ENCODE measurements at regions not wholly inside any gene's neighbourhood (a gene's known extent, or its start where the extent isn't known, plus 50 kb on each side); places are given as distances from the start of the nearest gene placed in this dataset.

DNA sequence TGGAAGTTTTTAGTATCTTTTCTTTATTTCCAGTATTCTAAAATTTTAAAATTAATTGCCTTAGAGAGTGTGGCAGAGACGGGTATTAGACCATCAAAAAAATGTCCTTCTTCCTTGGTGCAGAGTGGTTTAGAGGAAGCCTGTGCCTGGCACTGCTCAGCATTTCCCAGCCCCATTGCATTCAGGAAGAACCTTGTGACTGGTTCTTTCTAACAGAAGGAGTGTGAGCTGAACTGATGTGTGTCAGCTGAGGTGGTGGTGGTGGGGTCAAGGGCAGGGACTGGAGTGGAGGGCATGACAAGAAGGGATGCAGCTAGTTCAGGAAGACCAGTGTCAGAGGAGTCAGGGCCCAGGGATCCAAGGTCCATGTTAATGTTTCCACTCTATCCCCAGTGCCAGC is 58.7 kb upstream of the FDX1 start:
- H3K9ac ChIP-seq (ENCODE audit: low read depth, low read length) = no peak overlapping the region
- 94% methylated on average over 1 of the region's 1 CpG for WGBS
- no peak overlapping the region for H3K27ac ChIP-seq (ENCODE audit: low read depth, low read length)
- no peaks in the 10 kb centered on the region for H3K27me3 ChIP-seq (ENCODE audit: insufficient read depth, low read length)
- no peaks in the 10 kb centered on the region for H3K36me3 ChIP-seq (ENCODE audit: insufficient read depth, low read length)
- H3K9me3 ChIP-seq (ENCODE audit: insufficient read depth, low read depth, low read length) = no peaks in the 10 kb centered on the region
- no peak overlapping the region for H3K4me3 ChIP-seq (ENCODE audit: low read length)
- H3K4me1 ChIP-seq (ENCODE audit: insufficient read depth, low read length) = peaks cover 6% of the 10 kb centered on the region; the same call in 1 of the 2 replicates

DNA sequence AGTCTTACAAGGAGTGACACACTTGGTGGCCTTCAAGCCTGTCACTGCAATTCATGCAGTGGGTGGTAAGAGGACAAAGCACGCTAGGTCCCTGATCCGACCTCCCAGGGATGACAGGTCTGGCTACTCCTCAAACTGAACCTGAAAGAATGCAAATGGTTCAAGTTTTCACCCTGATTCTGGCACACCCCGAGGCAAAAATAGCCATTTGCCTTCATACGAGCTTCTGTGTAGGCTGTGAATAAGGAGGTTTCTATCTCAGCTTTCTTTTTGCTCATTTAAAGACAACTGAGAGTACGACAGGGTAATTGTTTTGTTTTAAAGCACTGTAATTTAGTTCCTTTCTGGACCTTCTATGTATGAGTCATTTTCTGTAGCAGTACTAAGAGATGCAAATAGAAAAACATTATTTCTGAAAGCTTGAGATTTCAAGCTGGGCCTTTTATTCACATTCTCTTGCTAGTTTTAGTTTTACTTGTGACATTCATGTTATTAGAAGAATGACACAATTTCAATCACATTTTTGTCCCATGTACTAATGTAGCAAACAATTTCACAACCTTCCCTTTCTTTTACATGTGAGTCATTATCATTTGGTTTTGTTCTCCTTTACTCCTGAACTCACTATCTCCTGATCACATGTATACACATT is 56.6 kb upstream of the FDX1 start:
- no peaks in the 10 kb centered on the region for H3K36me3 ChIP-seq (ENCODE audit: insufficient read depth, low read length)
- no peak overlapping the region for H3K4me3 ChIP-seq (ENCODE audit: low read length)
- H3K27me3 ChIP-seq (ENCODE audit: insufficient read depth, low read length) = no peaks in the 10 kb centered on the region
- 78% methylated on average over 5 of the region's 5 CpGs for WGBS
- H3K9me3 ChIP-seq (ENCODE audit: insufficient read depth, low read depth, low read length) = no peaks in the 10 kb centered on the region
- no peak overlapping the region for H3K9ac ChIP-seq (ENCODE audit: low read depth, low read length)
- H3K4me1 ChIP-seq (ENCODE audit: insufficient read depth, low read length) = peaks cover 6% of the 10 kb centered on the region; the same call in 1 of the 2 replicates
- no peak overlapping the region for H3K27ac ChIP-seq (ENCODE audit: low read depth, low read length)

DNA sequence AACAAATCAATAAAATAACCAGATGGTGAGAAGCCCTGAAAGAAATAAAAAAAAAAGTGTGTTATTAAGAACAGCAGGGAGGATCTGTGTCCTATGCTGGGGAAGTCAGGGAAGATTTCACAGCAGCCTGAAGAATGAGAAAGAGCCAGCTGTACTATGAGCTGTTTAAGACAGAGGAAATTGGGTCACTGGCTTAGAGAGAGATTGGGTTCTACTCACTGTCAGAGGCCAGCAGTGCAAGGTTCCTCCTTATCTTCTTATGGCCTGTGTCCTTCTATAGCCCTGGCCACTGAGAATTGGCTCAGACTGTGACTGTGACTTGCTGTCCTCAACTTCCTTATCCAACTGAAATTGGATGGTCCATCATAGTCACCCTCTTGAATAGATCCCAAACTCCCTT is 54.8 kb upstream of the FDX1 start:
- no peak overlapping the region for H3K27ac ChIP-seq (ENCODE audit: low read depth, low read length)
- H3K36me3 ChIP-seq (ENCODE audit: insufficient read depth, low read length) = no peaks in the 10 kb centered on the region
- H3K9ac ChIP-seq (ENCODE audit: low read depth, low read length) = no peak overlapping the region
- H3K9me3 ChIP-seq (ENCODE audit: insufficient read depth, low read depth, low read length) = no peaks in the 10 kb centered on the region
- H3K4me3 ChIP-seq (ENCODE audit: low read length) = no peak overlapping the region
- H3K27me3 ChIP-seq (ENCODE audit: insufficient read depth, low read length) = no peaks in the 10 kb centered on the region
- peaks cover 6% of the 10 kb centered on the region; the same call in 1 of the 2 replicates for H3K4me1 ChIP-seq (ENCODE audit: insufficient read depth, low read length)

DNA sequence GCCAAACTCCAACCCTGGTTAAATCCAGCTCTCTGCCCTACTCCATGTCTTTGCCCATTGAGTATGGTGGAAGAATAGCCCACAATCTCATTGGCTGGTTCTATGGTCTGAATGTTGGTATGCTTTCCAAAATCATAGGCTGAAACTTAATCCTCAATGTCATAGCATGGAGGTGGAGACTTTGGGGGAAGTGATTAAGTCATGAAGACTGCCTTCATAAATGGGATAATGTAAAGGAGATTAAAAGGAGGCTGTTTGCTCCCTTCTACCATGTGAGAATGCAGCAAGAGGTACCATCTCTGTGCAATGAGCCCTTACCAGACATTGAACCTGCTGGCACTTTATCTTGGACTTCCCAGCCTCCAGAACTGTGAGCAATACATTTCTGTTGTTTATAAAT is 54.4 kb upstream of the FDX1 start:
- Histone ChIP-seq H3K9ac (ENCODE audit: low read depth, low read length) (no peak overlapping the region), H3K27me3 (ENCODE audit: insufficient read depth, low read length) (no peaks in the 10 kb centered on the region), H3K4me3 (ENCODE audit: low read length) (no peak overlapping the region), H3K27ac (ENCODE audit: low read depth, low read length) (no peak overlapping the region), H3K9me3 (ENCODE audit: insufficient read depth, low read depth, low read length) (no peaks in the 10 kb centered on the region), H3K4me1 (ENCODE audit: insufficient read depth, low read length) (peaks cover 6% of the 10 kb centered on the region; the same call in 1 of the 2 replicates), H3K36me3 (ENCODE audit: insufficient read depth, low read length) (no peaks in the 10 kb centered on the region)

DNA sequence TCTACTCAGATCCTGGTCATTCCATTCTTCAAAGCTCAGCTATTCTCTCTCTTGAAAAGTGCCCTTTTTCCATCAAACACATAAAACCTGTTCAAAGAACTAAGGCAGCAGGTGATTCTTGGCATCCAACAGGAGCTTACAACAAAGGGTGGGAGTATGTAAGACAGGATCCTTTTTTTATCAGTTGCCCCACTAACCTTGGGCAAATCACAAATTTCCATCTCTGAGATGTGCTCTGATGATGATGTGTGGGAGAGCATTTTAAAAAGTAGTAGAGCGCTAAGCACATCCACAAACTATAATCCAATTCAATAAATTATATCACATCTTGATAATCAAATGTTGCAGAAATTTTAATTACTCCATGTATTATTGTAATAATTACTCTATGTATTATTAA is 53.7 kb upstream of the FDX1 start:
- WGBS = no CpG with 5 or more reads among the region's 1 CpG

DNA sequence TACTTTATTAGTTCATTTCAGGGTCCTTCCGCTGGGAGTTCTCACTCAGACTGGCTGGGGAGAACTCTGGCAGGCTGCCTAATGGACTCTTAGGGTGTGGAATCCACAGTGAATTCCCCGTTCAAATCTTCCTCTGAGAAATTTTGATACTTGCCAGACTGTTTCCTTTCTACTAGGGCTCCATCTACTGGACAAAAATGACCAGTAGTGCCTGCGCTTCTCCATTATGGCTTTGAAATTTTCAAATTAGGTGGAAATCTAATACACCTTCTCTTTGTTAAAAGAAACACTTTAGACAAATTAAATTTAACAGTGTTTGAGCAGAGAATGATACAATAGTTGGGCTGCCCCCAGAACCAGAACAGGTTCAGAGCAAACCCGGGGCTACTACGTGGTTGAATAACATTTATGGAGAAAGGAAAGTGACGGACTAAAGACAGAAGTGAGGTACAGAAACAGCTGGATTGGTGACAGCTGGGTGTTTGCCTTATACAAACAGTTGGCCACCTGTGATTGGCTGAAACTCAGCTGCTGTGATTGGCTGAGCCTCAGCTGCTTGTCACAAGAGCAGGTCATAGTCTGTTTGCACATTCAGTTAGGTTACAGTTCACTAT is 52.9 kb upstream of the FDX1 start:
- Histone ChIP-seq H3K9me3 (ENCODE audit: insufficient read depth, low read depth, low read length) (no peaks in the 10 kb centered on the region), H3K9ac (ENCODE audit: low read depth, low read length) (no peak overlapping the region), H3K36me3 (ENCODE audit: insufficient read depth, low read length) (no peaks in the 10 kb centered on the region), H3K27ac (ENCODE audit: low read depth, low read length) (no peak overlapping the region), H3K4me1 (ENCODE audit: insufficient read depth, low read length) (peaks cover 6% of the 10 kb centered on the region; the same call in 1 of the 2 replicates), H3K27me3 (ENCODE audit: insufficient read depth, low read length) (no peaks in the 10 kb centered on the region), H3K4me3 (ENCODE audit: low read length) (no peak overlapping the region)
- WGBS = 49% methylated on average over 6 of the region's 6 CpGs

More for the DNA sequence above, 53.7 kb upstream of the FDX1 start:
- Histone ChIP-seq H3K36me3 (ENCODE audit: insufficient read depth, low read length) (no peaks in the 10 kb centered on the region), H3K4me3 (ENCODE audit: low read length) (no peak overlapping the region), H3K27ac (ENCODE audit: low read depth, low read length) (no peak overlapping the region), H3K4me1 (ENCODE audit: insufficient read depth, low read length) (peaks cover 6% of the 10 kb centered on the region; the same call in 1 of the 2 replicates), H3K27me3 (ENCODE audit: insufficient read depth, low read length) (no peaks in the 10 kb centered on the region), H3K9me3 (ENCODE audit: insufficient read depth, low read depth, low read length) (no peaks in the 10 kb centered on the region), H3K9ac (ENCODE audit: low read depth, low read length) (no peak overlapping the region)

DNA sequence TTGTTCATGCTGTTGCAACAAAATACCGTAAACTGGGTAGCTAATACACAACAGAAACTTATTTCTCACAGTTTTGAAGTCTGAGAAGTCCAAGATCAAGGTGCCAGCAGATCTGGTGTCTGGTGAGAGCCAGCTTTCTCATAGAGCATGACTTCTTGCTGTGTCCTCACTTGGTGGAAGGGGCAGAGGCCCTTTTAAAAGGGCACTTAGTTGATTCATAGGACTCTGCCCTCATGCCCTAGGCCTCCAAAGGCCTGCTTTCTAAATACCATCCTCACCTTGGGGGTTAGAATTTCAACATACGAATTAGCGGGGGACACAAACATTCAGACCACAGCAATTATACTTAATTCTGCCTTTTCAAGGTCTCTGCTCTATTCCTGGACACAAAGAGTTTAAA is 52.3 kb upstream of the FDX1 start:
- Histone ChIP-seq H3K27me3 (ENCODE audit: insufficient read depth, low read length) (no peaks in the 10 kb centered on the region), H3K9ac (ENCODE audit: low read depth, low read length) (no peak overlapping the region), H3K27ac (ENCODE audit: low read depth, low read length) (no peak overlapping the region), H3K4me3 (ENCODE audit: low read length) (no peak overlapping the region), H3K4me1 (ENCODE audit: insufficient read depth, low read length) (peaks cover 6% of the 10 kb centered on the region; the same call in 1 of the 2 replicates), H3K9me3 (ENCODE audit: insufficient read depth, low read depth, low read length) (no peaks in the 10 kb centered on the region), H3K36me3 (ENCODE audit: insufficient read depth, low read length) (no peaks in the 10 kb centered on the region)
- 98% methylated on average over 3 of the region's 3 CpGs for WGBS

DNA sequence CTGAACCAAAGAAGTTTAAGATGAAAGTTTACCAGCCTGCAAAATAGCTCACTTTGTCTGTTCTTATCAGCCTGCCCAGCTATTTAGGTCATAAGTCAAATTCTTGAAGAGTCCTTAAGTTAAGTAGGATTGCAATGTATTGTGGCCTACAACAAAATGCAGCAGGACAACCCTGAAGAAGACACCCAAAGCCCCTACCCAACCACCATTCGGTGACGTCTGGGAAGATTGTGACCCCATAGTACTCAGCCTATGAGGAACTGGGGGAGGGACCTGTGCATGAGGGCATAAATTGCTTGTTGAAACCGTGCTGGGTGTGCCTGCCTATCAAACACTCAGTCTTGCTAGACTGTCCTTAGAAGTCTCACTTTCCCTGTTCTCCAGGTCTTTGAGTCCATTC is 50.5 kb upstream of the FDX1 start:
- no peaks in the 10 kb centered on the region for H3K36me3 ChIP-seq (ENCODE audit: insufficient read depth, low read length)
- H3K9me3 ChIP-seq (ENCODE audit: insufficient read depth, low read depth, low read length) = no peaks in the 10 kb centered on the region
- H3K27ac ChIP-seq (ENCODE audit: low read depth, low read length) = no peak overlapping the region
- H3K27me3 ChIP-seq (ENCODE audit: insufficient read depth, low read length) = no peaks in the 10 kb centered on the region
- no peak overlapping the region for H3K9ac ChIP-seq (ENCODE audit: low read depth, low read length)
- no peaks in the 10 kb centered on the region for H3K4me1 ChIP-seq (ENCODE audit: insufficient read depth, low read length)
- 81% methylated on average over 3 of the region's 3 CpGs for WGBS
- no peak overlapping the region for H3K4me3 ChIP-seq (ENCODE audit: low read length)

DNA sequence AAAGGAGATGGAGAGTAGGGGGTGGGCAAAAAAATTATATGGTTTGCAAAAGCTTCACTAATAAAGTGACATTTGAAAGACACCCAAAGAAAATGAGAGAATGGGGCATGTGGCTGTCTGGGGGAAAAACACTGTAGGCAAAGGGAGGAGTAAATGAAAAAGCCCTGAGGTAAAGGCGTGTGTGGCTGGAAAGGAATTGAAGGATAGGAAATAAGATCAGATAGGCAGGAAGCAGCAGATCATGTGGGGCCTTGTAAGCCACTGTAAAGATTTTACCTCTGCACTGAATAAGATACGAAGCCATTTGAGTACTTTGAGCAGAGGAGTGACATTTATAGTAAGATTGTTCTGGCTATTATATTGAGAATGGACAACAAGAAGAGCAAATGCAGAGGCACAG is 49.8 kb upstream of the FDX1 start:
- no peak overlapping the region for H3K4me3 ChIP-seq (ENCODE audit: low read length)
- H3K27ac ChIP-seq (ENCODE audit: low read depth, low read length) = no peak overlapping the region
- no peaks in the 10 kb centered on the region for H3K9me3 ChIP-seq (ENCODE audit: insufficient read depth, low read depth, low read length)
- no peaks in the 10 kb centered on the region for H3K27me3 ChIP-seq (ENCODE audit: insufficient read depth, low read length)
- no peak overlapping the region for H3K9ac ChIP-seq (ENCODE audit: low read depth, low read length)
- H3K4me1 ChIP-seq (ENCODE audit: insufficient read depth, low read length) = no peaks in the 10 kb centered on the region
- H3K36me3 ChIP-seq (ENCODE audit: insufficient read depth, low read length) = no peaks in the 10 kb centered on the region
- WGBS = 66% methylated on average over 2 of the region's 2 CpGs
